DND-41 (cell line): ENCODE measurements at regions not wholly inside any gene's neighbourhood (a gene's known extent, or its start where the extent isn't known, plus 50 kb on each side); places are given as distances from the start of the nearest gene placed in this dataset.

Experiments
- EZH2 ChIP-seq: IDR thresholded peaks from 3 replicates; pipeline ENCODE4 v1.6.1; 2012; ENCODE audit warnings: borderline replicate concordance, low read depth, mild to moderate bottlenecking, moderate library complexity, low read length, inconsistent platforms; ENCODE audit not compliant: severe bottlenecking
- TF ChIP-seq, protein P1 (sequence below): IDR thresholded peaks from 2 replicates; pipeline ENCODE4 v1.5.1; 2012; ENCODE audit warnings: borderline replicate concordance, low read length, moderate library complexity, mild to moderate bottlenecking; ENCODE audit not compliant: poor library complexity, severe bottlenecking; ENCODE audit errors: extremely low read depth

DNA sequence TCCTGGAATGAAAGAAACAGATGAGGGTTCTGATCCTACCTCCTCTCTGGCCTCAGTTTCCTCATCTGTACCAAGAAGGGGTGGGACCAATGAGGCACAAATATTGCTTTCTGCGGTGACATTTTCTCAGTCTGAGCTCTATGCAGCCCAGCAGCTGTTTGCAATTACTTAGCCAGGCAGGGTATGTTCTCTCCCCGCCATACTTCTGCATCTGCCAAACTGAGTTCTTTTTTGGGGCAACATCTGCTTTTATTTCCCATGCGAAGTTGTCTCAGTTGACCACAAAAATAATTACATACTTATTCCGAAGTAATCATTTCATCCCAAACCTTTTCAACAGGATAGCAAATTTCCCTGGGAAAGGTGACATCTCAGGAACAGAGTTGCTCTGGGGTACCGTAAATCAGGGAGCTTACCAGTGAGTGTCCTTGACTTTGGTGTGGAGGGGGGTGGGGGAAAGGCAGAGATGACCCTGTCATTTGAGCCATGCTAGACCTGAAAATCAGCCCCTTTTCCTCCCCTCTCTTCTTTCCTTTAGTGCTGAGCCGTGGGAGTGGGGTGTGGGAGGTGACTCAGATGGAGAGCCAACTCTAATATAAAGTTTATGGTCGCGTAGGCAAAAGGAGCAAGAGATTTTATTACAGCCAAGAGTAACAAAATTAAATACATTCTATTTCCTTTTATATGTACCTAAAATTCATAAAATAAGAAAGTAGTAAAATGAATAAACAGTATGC, 165.7 kb upstream of the KL start:
- no peak for TF ChIP-seq EZH2
- TF ChIP-seq, protein P1, sequence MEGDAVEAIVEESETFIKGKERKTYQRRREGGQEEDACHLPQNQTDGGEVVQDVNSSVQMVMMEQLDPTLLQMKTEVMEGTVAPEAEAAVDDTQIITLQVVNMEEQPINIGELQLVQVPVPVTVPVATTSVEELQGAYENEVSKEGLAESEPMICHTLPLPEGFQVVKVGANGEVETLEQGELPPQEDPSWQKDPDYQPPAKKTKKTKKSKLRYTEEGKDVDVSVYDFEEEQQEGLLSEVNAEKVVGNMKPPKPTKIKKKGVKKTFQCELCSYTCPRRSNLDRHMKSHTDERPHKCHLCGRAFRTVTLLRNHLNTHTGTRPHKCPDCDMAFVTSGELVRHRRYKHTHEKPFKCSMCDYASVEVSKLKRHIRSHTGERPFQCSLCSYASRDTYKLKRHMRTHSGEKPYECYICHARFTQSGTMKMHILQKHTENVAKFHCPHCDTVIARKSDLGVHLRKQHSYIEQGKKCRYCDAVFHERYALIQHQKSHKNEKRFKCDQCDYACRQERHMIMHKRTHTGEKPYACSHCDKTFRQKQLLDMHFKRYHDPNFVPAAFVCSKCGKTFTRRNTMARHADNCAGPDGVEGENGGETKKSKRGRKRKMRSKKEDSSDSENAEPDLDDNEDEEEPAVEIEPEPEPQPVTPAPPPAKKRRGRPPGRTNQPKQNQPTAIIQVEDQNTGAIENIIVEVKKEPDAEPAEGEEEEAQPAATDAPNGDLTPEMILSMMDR, result no peak
